Testis (tissue), 2 donors: ENCODE measurements at regions not wholly inside any gene's neighbourhood (a gene's known extent, or its start where the extent isn't known, plus 50 kb on each side); places are given as distances from the start of the nearest gene placed in this dataset.

Experiments
- CTCF ChIP-seq, 3 experiments: fragments of 450-650 bp in 2 of 3; fragments of 200-600 bp in 1 of 3; sonication (generic) in 1 of 3; IDR thresholded peaks; one replicate each; pipeline ENCODE4 v1.5.1; 2016 to 2019; ENCODE audit warnings: antibody characterized with exemption in 3 of 3, mild to moderate bottlenecking in 2 of 3, moderate library complexity in 1 of 3
- POLR2A ChIP-seq: fragments of 450-650 bp; IDR thresholded peaks from one replicate; pipeline ENCODE4 v1.6.1; 2017; ENCODE audit warnings: antibody characterized with exemption, mild to moderate bottlenecking, moderate library complexity

- no peak for TF ChIP-seq CTCF (IDR thresholded peaks at IDR 0.05)
- no peak for TF ChIP-seq POLR2A
These were observed 146.2 kb upstream of the IRX1 start for GRCh38 chr5:3449481-3449880.
